Ovary (tissue), 3 donors: ENCODE measurements at regions not wholly inside any gene's neighbourhood (a gene's known extent, or its start where the extent isn't known, plus 50 kb on each side); places are given as distances from the start of the nearest gene placed in this dataset.

ENCODE experiments used
- CTCF ChIP-seq, 3 donors: fragments of 450-650 bp in 2 of 3; fragments of 200-600 bp in 1 of 3; IDR thresholded peaks; one replicate each; pipeline versions ENCODE4 v1.5.1 to v1.8.0; 2016 to 2022; ENCODE audit warnings: antibody characterized with exemption in 3 of 3, mild to moderate bottlenecking in 1 of 3
- EP300 ChIP-seq: sonication (generic); formaldehyde crosslinking; IDR thresholded peaks from one replicate; pipeline ENCODE4 v1.6.1; 2017; ENCODE audit warnings: antibody characterized with exemption
- POLR2A ChIP-seq: fragments of 450-650 bp; IDR thresholded peaks from one replicate; pipeline ENCODE4 v1.6.1; 2017; ENCODE audit warnings: antibody characterized with exemption, mild to moderate bottlenecking, moderate library complexity
- donor health status: DM: no; HTN: no; CAD: no.

- TF ChIP-seq CTCF (IDR thresholded peaks at IDR 0.05) (no peak), EP300 (no peak), POLR2A (no peak)
These were observed 191.7 kb upstream of the KRR1 start for GRCh38 chr12:75703131-75703530.
